HEK293 (cell line): ENCODE measurements at regions not wholly inside any gene's neighbourhood (a gene's known extent, or its start where the extent isn't known, plus 50 kb on each side); places are given as distances from the start of the nearest gene placed in this dataset.
A peak's percentile ranks its signal among the peaks of the same experiment; 100 is the strongest.

Experiments used
- CTCF ChIA-PET: fragments of 350-600 bp; formaldehyde crosslinking; extraction: SDS; loops from one replicate; lab custom pipeline; 2021; ENCODE audit warnings: antibody characterized with exemption; lab: Yijun Ruan, JAX
- POLR2A ChIA-PET: fragments of 300-600 bp; formaldehyde crosslinking; extraction: SDS; loops from one replicate; lab custom pipeline; 2020; ENCODE audit warnings: antibody characterized with exemption, inconsistent platforms; lab: Yijun Ruan, JAX
- H3K27ac ChIP-seq: fragments of 200-500 bp; sonication (Bioruptor generic); 2 replicates; pipeline ENCODE4 v1.5.1; 2014; ENCODE audit warnings: low read depth, low read length, control low read depth, inconsistent platforms; ENCODE audit errors: extremely low read depth
- H3K36me3 ChIP-seq, 2 experiments: fragments of 200-500 bp in 1 of 2; sonication (Bioruptor generic) in 1 of 2; 1 replicate in 1 of 2; 2 replicates in 1 of 2; pipeline ENCODE4 v1.5.1; 2014 to 2017; ENCODE audit warnings: inconsistent platforms in 2 of 2, low read length in 2 of 2; ENCODE audit not compliant: control insufficient read depth in 2 of 2, insufficient read depth in 1 of 2
- H3K4me1 ChIP-seq: fragments of 200-500 bp; sonication (Bioruptor generic); 2 replicates; pipeline ENCODE4 v1.5.1; 2014; ENCODE audit warnings: mild to moderate bottlenecking, low read length, inconsistent platforms; ENCODE audit not compliant: control insufficient read depth, insufficient read depth
- H3K4me3 ChIP-seq: 2 replicates; pipeline ENCODE4 v1.5.1; 2011; ENCODE audit warnings: low read depth, mild to moderate bottlenecking, control low read depth, low read length, moderate library complexity
- H3K9me3 ChIP-seq: fragments of 200-500 bp; sonication (Bioruptor generic); 2 replicates; pipeline ENCODE4 v1.5.1; 2014; ENCODE audit warnings: low read depth, low read length, inconsistent platforms; ENCODE audit not compliant: control insufficient read depth, insufficient read depth
- ELK4 ChIP-seq: IDR thresholded peaks from 2 replicates; pipeline ENCODE4 v1.6.1; 2011; ENCODE audit warnings: mild to moderate bottlenecking, low read depth, low read length, borderline replicate concordance
- GLI2 ChIP-seq: fragments of 450-650 bp; formaldehyde crosslinking; IDR thresholded peaks from 2 replicates; pipeline ENCODE4; 2017; ENCODE audit warnings: missing biosample characterization, missing genetic modification characterization, low read depth, borderline replicate concordance
- OSR2 ChIP-seq: fragments of 450-650 bp; formaldehyde crosslinking; IDR thresholded peaks from 2 replicates; pipeline ENCODE4 v1.5.1; 2016; ENCODE audit warnings: missing biosample characterization, missing genetic modification characterization
- PBX3 ChIP-seq: sonication (generic); formaldehyde crosslinking; IDR thresholded peaks from 2 replicates; pipeline ENCODE4 v1.8.1; 2022; ENCODE audit warnings: mild to moderate bottlenecking, moderate library complexity, missing genetic modification reagents
- PRDM1 ChIP-seq: fragments of 450-650 bp; formaldehyde crosslinking; IDR thresholded peaks from 2 replicates; pipeline ENCODE4; 2016; ENCODE audit warnings: missing biosample characterization, missing genetic modification characterization
- SETDB1 ChIP-seq: IDR thresholded peaks from one replicate; pipeline ENCODE4 v1.6.1; 2017; ENCODE audit warnings: mild to moderate bottlenecking, low read length, moderate library complexity, mixed read lengths; ENCODE audit not compliant: insufficient read length
- SP3 ChIP-seq: fragments of 450-650 bp; formaldehyde crosslinking; IDR thresholded peaks from 2 replicates; pipeline ENCODE4 v1.5.1; 2016; ENCODE audit warnings: missing biosample characterization, missing genetic modification characterization
- SP7 ChIP-seq: fragments of 450-650 bp; formaldehyde crosslinking; IDR thresholded peaks from 2 replicates; pipeline ENCODE4 v1.5.1; 2016; ENCODE audit warnings: missing biosample characterization, missing genetic modification characterization
- TCF7L2 ChIP-seq: IDR thresholded peaks from 2 replicates; pipeline ENCODE4 v1.6.1; 2011; ENCODE audit warnings: low read depth, mild to moderate bottlenecking, inconsistent platforms, low read length, moderate library complexity, borderline replicate concordance
- ZBTB26 ChIP-seq: fragments of 450-650 bp; formaldehyde crosslinking; optimal IDR thresholded peaks from 2 replicates; pipeline ENCODE3; 2016; ENCODE audit warnings: missing biosample characterization, mild to moderate bottlenecking, missing genetic modification characterization
- ZIC2 ChIP-seq: fragments of 450-650 bp; formaldehyde crosslinking; IDR thresholded peaks from 2 replicates; pipeline ENCODE4 v1.5.1; 2016; ENCODE audit warnings: missing biosample characterization, missing genetic modification characterization
- ZNF121 ChIP-seq: fragments of 450-650 bp; formaldehyde crosslinking; IDR thresholded peaks from 2 replicates; pipeline ENCODE4 v1.5.1; 2016; ENCODE audit warnings: missing biosample characterization, missing genetic modification characterization
- ZNF16 ChIP-seq: fragments of 450-650 bp; formaldehyde crosslinking; IDR thresholded peaks from 2 replicates; pipeline ENCODE4 v1.5.1; 2016; ENCODE audit warnings: low read depth, missing biosample characterization, missing genetic modification characterization
- ZNF221 ChIP-seq: fragments of 450-650 bp; formaldehyde crosslinking; IDR thresholded peaks from 2 replicates; pipeline ENCODE4 v1.5.1; 2017; ENCODE audit warnings: missing biosample characterization, missing genetic modification characterization, borderline replicate concordance
- ZNF26 ChIP-seq: fragments of 450-650 bp; formaldehyde crosslinking; IDR thresholded peaks from 2 replicates; pipeline ENCODE4 v1.5.1; 2016; ENCODE audit warnings: missing biosample characterization, missing genetic modification characterization
- ZNF274 ChIP-seq, 2 experiments: fragments of 200-500 bp in 1 of 2; fragments of 450-650 bp in 1 of 2; sonication (Bioruptor generic) in 1 of 2; formaldehyde crosslinking in 1 of 2; IDR thresholded peaks; 2 replicates each; pipeline versions ENCODE4 v1.5.1 to v1.6.1; 2014 to 2016; ENCODE audit warnings: borderline replicate concordance in 1 of 2, inconsistent platforms in 1 of 2, low read length in 1 of 2, missing biosample characterization in 1 of 2, missing genetic modification characterization in 1 of 2
- ZNF324 ChIP-seq: fragments of 450-650 bp; formaldehyde crosslinking; IDR thresholded peaks from 2 replicates; pipeline ENCODE4 v1.5.1; 2016; ENCODE audit warnings: missing biosample characterization, missing genetic modification characterization
- ZNF521 ChIP-seq: fragments of 450-650 bp; formaldehyde crosslinking; IDR thresholded peaks from 2 replicates; pipeline ENCODE4 v1.5.1; 2017; ENCODE audit warnings: missing biosample characterization, mild to moderate bottlenecking, missing genetic modification characterization
- ZNF561 ChIP-seq: fragments of 450-650 bp; IDR thresholded peaks from 2 replicates; pipeline ENCODE4 v1.5.1; 2018; ENCODE audit warnings: missing biosample characterization, missing genetic modification characterization, borderline replicate concordance
- ZNF76 ChIP-seq: fragments of 450-650 bp; formaldehyde crosslinking; IDR thresholded peaks from 2 replicates; pipeline ENCODE4; 2016; ENCODE audit warnings: low read depth, missing biosample characterization, missing genetic modification characterization, borderline replicate concordance
- ZNF843 ChIP-seq: fragments of 450-650 bp; formaldehyde crosslinking; IDR thresholded peaks from 2 replicates; pipeline ENCODE4 v1.5.1; 2016; ENCODE audit warnings: missing biosample characterization, missing genetic modification characterization
- ZSCAN23 ChIP-seq: fragments of 450-650 bp; formaldehyde crosslinking; IDR thresholded peaks from 2 replicates; pipeline ENCODE4 v1.5.1; 2016; ENCODE audit warnings: missing biosample characterization, missing genetic modification characterization

GRCh38 chr2:71879509-71880184 is 268.0 kb downstream of the CYP26B1 start:
- H3K4me3 ChIP-seq = no peak overlapping the region
- H3K27ac ChIP-seq = no peak overlapping the region
- no peaks in the 10 kb centered on the region for H3K36me3 ChIP-seq
- no peaks in the 10 kb centered on the region for H3K9me3 ChIP-seq
- TF ChIP-seq SP3 (tag by site-specific recombination) (no peak), ZNF26 (no peak), ELK4 (no peak), ZIC2 (tag by site-specific recombination) (peak; percentile 89)
- ChIA-PET POLR2A (no interaction called here), CTCF (interaction anchor here (1.6 kb wide), 1 partner anchor 44 kb away, joined by 4 read pairs; no protein-coding TSS in a partner anchor)
- peaks cover 2% of the 10 kb centered on the region; the same call in 1 of the 2 replicates for H3K4me1 ChIP-seq

GRCh38 chr2:71878626-71879508 is 268.8 kb downstream of the CYP26B1 start:
- no peaks in the 10 kb centered on the region for H3K36me3 ChIP-seq
- TF ChIP-seq ZNF274 (IDR thresholded peaks at IDR 0.05; ENCODE audit: low read length) (no peak), ZNF274 (tag by site-specific recombination; IDR thresholded peaks at IDR 0.05; ENCODE audit: borderline replicate concordance) (no peak), ZNF76 (tag by site-specific recombination) (no peak), ZNF561 (tag by site-specific recombination) (no peak), GLI2 (tag by site-specific recombination) (no peak), ZNF26 (no peak), ZNF221 (tag by site-specific recombination) (no peak), ZNF121 (no peak)
- TF ChIP-seq, all 188 proteins: peak for 0
- ChIA-PET POLR2A (no interaction called here), CTCF (interaction anchor here (1.6 kb wide), 1 partner anchor 45 kb away, joined by 4 read pairs; no protein-coding TSS in a partner anchor)
- Histone ChIP-seq H3K9me3 (no peaks in the 10 kb centered on the region), H3K4me1 (peaks cover 2% of the 10 kb centered on the region; the same call in 1 of the 2 replicates), H3K27ac (no peak overlapping the region), H3K4me3 (no peak overlapping the region)

GRCh38 chr2:71877636-71878035 is 270.0 kb downstream of the CYP26B1 start:
- Histone ChIP-seq H3K27ac (no peak overlapping the region), H3K9me3 (no peaks in the 10 kb centered on the region), H3K36me3 (no peaks in the 10 kb centered on the region), H3K4me1 (no peaks in the 10 kb centered on the region), H3K4me3 (no peak overlapping the region)
- POLR2A ChIA-PET = no interaction called here
- CTCF ChIA-PET = interaction anchor here (0.6 to 1.3 kb wide), 2 partner anchors 20 to 47 kb away, joined by 3 to 6 read pairs; no protein-coding TSS in a partner anchor
- TF ChIP-seq ZSCAN23 (tag by site-specific recombination) = no peak
- no peak for TF ChIP-seq ZNF843 (tag by site-specific recombination)
- TF ChIP-seq ZBTB26 (tag by site-specific recombination) = no peak
- TF ChIP-seq OSR2 (tag by site-specific recombination) = no peak
- TF ChIP-seq SP7 (tag by site-specific recombination) = no peak
- no peak for TF ChIP-seq ZNF16
- TF ChIP-seq PBX3 (CRISPR knock-in tag) = no peak
- no peak for TF ChIP-seq ZNF324 (tag by site-specific recombination)
- no peak for TF ChIP-seq PRDM1 (tag by site-specific recombination)
- no peak for TF ChIP-seq TCF7L2
- no peak for TF ChIP-seq ZNF521 (tag by site-specific recombination)
- no peak for TF ChIP-seq SETDB1
